Esophagus muscularis mucosa (tissue), 4 donors: ENCODE measurements at regions not wholly inside any gene's neighbourhood (a gene's known extent, or its start where the extent isn't known, plus 50 kb on each side); places are given as distances from the start of the nearest gene placed in this dataset.

ENCODE experiments used
- DNase-seq: peaks from one replicate; pipeline ENCODE4 v3.0.0-alpha.2; 2017; ENCODE audit errors: extremely low spot score
- H3K27ac ChIP-seq, 4 donors: fragments of 200-600 bp; sonication (generic); replicated peaks in 1 of 4; 1 replicate in 3 of 4; 2 replicates in 1 of 4; pipeline ENCODE4 v1.5.1; 2016 to 2019; ENCODE audit warnings: mild to moderate bottlenecking in 1 of 4
- H3K27me3 ChIP-seq, 4 donors: fragments of 200-600 bp; sonication (generic); one replicate each; pipeline versions ENCODE4 v1.5.1 to v1.6.0; 2016 to 2019
- H3K36me3 ChIP-seq, 4 donors: fragments of 200-600 bp; sonication (generic); one replicate each; pipeline ENCODE4 v1.5.1; 2016 to 2019
- H3K4me1 ChIP-seq, 4 donors: fragments of 200-600 bp; sonication (generic); one replicate each; pipeline ENCODE4 v1.5.1; 2016 to 2019
- H3K4me3 ChIP-seq, 4 donors: fragments of 200-600 bp; sonication (generic); 1 replicate in 2 of 4; 2 replicates in 2 of 4; pipeline ENCODE4 v1.5.1; 2016 to 2019; ENCODE audit warnings: mild to moderate bottlenecking in 4 of 4, moderate library complexity in 1 of 4
- H3K9me3 ChIP-seq, 4 donors: fragments of 200-600 bp; sonication (generic); 1 replicate in 3 of 4; 2 replicates in 1 of 4; pipeline ENCODE4 v1.5.1; 2016 to 2019
- EP300 ChIP-seq: sonication (generic); formaldehyde crosslinking; IDR thresholded peaks from one replicate; pipeline ENCODE4 v1.6.1; 2017; ENCODE audit warnings: antibody characterized with exemption
- POLR2A ChIP-seq: fragments of 450-650 bp; IDR thresholded peaks from one replicate; pipeline ENCODE4 v1.6.1; 2017; ENCODE audit warnings: antibody characterized with exemption, moderate library complexity, mild to moderate bottlenecking, low read depth
- POLR2AphosphoS5 ChIP-seq, 2 donors: sonication (generic); formaldehyde crosslinking; IDR thresholded peaks; one replicate each; pipeline ENCODE4 v1.6.1; 2017; ENCODE audit warnings: antibody characterized with exemption in 2 of 2
- WGBS: methylation state at CpG from one replicate; pipeline ENCODE4 v1.1.5; 2018; 5-methylcytosine and 5-hydroxymethylcytosine counted together
- intact Hi-C: fragments of 100-400 bp; cut with DNase I; formaldehyde crosslinking; loops from one replicate; pipeline ENCODE4 v1.15.1; 2023
- TF ChIP-seq, protein P1 (sequence below), 3 experiments: fragments of 200-600 bp in 2 of 3; fragments of 450-650 bp in 1 of 3; sonication (generic) in 2 of 3; IDR thresholded peaks; one replicate each; pipeline ENCODE4 v1.5.1; 2017 to 2019; ENCODE audit warnings: antibody characterized with exemption in 3 of 3, mild to moderate bottlenecking in 2 of 3, moderate library complexity in 1 of 3

DNA sequence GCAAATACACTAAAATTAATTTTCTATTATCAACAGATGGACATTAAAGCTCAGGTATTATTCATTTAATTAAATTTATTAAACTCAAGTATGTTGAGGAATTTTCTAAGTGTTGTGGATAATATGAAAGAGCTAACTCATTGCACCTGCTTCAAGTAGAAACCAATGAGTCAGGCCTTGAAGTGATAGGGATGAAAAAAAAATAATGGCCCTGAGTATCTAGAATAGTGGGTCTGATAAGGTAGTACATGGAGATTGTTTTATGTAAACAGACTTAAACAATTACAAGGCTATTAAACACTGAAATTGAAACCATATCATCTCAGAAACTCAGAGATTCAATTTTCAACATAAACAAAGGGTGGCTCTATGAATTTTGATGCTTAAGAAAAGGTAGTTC lies 857.1 kb upstream of the GBE1 start:
- peaks cover 0 to 6% (median 2%) of the 10 kb centered on the region in 4 donors for H3K9me3 ChIP-seq
- no peaks in the 10 kb centered on the region for H3K36me3 ChIP-seq
- intact Hi-C loops = no loop called here
- H3K27ac ChIP-seq = no peak overlapping the region
- no peaks in the 10 kb centered on the region for H3K4me1 ChIP-seq
- no peak overlapping the region for H3K4me3 ChIP-seq
- TF ChIP-seq EP300 (no peak), POLR2AphosphoS5 (IDR thresholded peaks at IDR 0.05) (no peak), POLR2A (no peak)
- TF ChIP-seq, protein P1, sequence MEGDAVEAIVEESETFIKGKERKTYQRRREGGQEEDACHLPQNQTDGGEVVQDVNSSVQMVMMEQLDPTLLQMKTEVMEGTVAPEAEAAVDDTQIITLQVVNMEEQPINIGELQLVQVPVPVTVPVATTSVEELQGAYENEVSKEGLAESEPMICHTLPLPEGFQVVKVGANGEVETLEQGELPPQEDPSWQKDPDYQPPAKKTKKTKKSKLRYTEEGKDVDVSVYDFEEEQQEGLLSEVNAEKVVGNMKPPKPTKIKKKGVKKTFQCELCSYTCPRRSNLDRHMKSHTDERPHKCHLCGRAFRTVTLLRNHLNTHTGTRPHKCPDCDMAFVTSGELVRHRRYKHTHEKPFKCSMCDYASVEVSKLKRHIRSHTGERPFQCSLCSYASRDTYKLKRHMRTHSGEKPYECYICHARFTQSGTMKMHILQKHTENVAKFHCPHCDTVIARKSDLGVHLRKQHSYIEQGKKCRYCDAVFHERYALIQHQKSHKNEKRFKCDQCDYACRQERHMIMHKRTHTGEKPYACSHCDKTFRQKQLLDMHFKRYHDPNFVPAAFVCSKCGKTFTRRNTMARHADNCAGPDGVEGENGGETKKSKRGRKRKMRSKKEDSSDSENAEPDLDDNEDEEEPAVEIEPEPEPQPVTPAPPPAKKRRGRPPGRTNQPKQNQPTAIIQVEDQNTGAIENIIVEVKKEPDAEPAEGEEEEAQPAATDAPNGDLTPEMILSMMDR (IDR thresholded peaks at IDR 0.05) = no peak
- H3K27me3 ChIP-seq = no peaks in the 10 kb centered on the region
- no peak for DNase-seq

DNA sequence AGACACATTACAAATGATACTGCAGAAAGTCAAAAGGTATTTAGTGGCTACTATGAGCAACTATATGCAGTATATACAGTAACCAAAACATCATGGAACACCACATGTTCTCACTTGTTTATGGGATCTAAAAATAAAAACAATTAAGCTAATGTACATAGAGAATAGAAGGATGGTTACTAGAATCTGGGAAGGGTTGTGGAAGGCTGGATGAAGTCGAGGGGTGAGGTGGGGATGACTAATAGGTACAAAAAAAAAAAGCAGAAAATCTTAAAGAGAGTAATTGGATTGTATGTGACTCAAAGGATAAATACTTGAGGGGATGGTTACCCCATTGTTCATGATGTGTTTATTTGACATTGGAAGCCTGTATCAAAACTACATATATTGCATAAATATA lies 848.8 kb upstream of the GBE1 start:
- no peaks in the 10 kb centered on the region for H3K9me3 ChIP-seq
- H3K27ac ChIP-seq = no peak overlapping the region
- 63% methylated on average over 1 of the region's 1 CpG for WGBS
- H3K4me1 ChIP-seq = no peaks in the 10 kb centered on the region
- H3K36me3 ChIP-seq = no peaks in the 10 kb centered on the region
- intact Hi-C loops = no loop called here
- H3K4me3 ChIP-seq = no peak overlapping the region
- DNase-seq = no peak
- no peaks in the 10 kb centered on the region for H3K27me3 ChIP-seq
- TF ChIP-seq EP300 (no peak), POLR2A (no peak), POLR2AphosphoS5 (IDR thresholded peaks at IDR 0.05) (no peak)
- TF ChIP-seq, protein P1 (IDR thresholded peaks at IDR 0.05) = no peak

DNA sequence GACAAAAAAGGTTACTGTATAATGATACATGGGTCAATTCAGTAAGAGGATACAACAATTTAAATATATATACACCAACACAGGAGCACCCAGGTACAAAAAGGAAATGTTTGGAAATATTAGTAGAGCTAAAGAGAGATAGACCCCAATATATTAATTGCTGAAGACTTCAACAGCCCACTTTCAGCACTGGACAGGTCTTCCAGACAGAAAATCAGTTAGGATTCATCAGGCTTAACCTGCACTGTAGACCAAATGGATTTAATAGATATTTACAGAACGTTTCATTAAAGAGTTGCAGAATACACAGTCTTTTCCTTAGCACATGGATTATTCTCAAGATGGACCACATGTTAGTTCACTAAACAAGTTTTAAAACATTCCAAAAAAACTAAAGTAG lies 845.9 kb upstream of the GBE1 start:
- intact Hi-C loops = no loop called here
- no peaks in the 10 kb centered on the region for H3K36me3 ChIP-seq
- H3K27me3 ChIP-seq = no peaks in the 10 kb centered on the region
- no peaks in the 10 kb centered on the region for H3K9me3 ChIP-seq
- TF ChIP-seq, protein P1 (IDR thresholded peaks at IDR 0.05) = no peak
- TF ChIP-seq EP300 = no peak
- TF ChIP-seq POLR2AphosphoS5 (IDR thresholded peaks at IDR 0.05) = no peak
- no peak for TF ChIP-seq POLR2A
- H3K4me3 ChIP-seq = no peak overlapping the region
- H3K4me1 ChIP-seq = no peaks in the 10 kb centered on the region
- WGBS = 72% methylated on average over 1 of the region's 1 CpG
- no peak overlapping the region for H3K27ac ChIP-seq
- DNase-seq = no peak

DNA sequence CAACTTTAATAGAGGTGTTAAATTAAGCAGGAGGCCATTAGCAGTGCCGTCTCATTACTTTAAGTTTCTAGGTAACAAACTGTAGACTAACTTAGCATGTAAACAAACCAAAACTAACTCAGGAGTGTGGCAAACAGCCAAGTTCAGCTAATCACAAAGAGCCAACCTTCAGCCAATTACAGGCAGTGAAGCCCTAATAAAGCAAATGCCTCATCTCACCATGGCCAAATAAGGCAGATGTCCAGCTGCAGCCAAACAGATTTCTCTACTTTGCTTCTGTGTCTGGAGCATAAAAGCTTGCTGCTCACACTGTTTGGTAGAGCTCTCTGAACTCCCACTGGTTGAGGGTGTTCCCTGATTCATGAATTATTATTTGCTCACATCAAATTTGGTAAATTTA lies 835.4 kb upstream of the GBE1 start:
- Histone ChIP-seq H3K36me3 (no peaks in the 10 kb centered on the region), H3K4me3 (no peak overlapping the region), H3K27me3 (no peaks in the 10 kb centered on the region), H3K9me3 (peaks cover 0 to 22% (median 16%) of the 10 kb centered on the region in 4 donors), H3K27ac (no peak overlapping the region), H3K4me1 (no peaks in the 10 kb centered on the region)
- intact Hi-C loops = no loop called here
- TF ChIP-seq POLR2AphosphoS5 (IDR thresholded peaks at IDR 0.05) (no peak), POLR2A (no peak), EP300 (no peak)
- TF ChIP-seq, protein P1 (IDR thresholded peaks at IDR 0.05) = no peak
- 59% methylated on average over 1 of the region's 1 CpG for WGBS
- no peak for DNase-seq

DNA sequence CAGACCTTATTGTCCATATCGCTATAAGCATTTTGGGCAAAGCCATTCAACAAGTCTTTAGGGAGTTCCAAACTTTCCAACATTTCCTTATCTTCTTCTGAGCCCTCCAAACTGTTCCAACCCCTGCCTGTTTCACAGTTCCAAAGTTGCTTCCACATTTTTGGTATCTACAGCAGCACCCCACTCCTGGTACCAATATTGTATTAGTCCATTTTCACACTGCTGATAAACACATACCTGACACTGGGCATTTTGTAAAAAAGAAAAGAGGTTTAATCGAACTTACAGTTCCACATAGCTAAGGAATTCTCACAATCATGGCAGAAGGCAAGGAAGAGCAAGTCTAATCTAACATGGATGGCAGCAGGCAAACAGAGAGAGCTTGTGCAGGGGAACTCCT lies 834.1 kb upstream of the GBE1 start:
- H3K27ac ChIP-seq = no peak overlapping the region
- peaks cover 0 to 22% (median 16%) of the 10 kb centered on the region in 4 donors for H3K9me3 ChIP-seq
- intact Hi-C loops = no loop called here
- 88% methylated on average over 2 of the region's 2 CpGs for WGBS
- H3K4me3 ChIP-seq = no peak overlapping the region
- DNase-seq = no peak
- H3K36me3 ChIP-seq = no peaks in the 10 kb centered on the region
- no peaks in the 10 kb centered on the region for H3K27me3 ChIP-seq
- no peaks in the 10 kb centered on the region for H3K4me1 ChIP-seq
- TF ChIP-seq, protein P1 (IDR thresholded peaks at IDR 0.05) = no peak
- TF ChIP-seq EP300 (no peak), POLR2AphosphoS5 (IDR thresholded peaks at IDR 0.05) (no peak)
